Esophagus squamous epithelium (tissue), 5 donors: ENCODE measurements at regions not wholly inside any gene's neighbourhood (a gene's known extent, or its start where the extent isn't known, plus 50 kb on each side); places are given as distances from the start of the nearest gene placed in this dataset.
A peak's percentile ranks its signal among the peaks of the same experiment; 100 is the strongest.

Experiments used
- DNase-seq: peaks from one replicate; lab custom pipeline; 2025; lab: John Stamatoyannopoulos, UW
- H3K27ac ChIP-seq, 4 donors: fragments of 200-600 bp; sonication (generic); one replicate each; pipeline ENCODE4 v1.5.1; 2016 to 2019; ENCODE audit warnings: mild to moderate bottlenecking in 1 of 4
- H3K27me3 ChIP-seq, 4 donors: fragments of 200-600 bp; sonication (generic); 1 replicate in 3 of 4; 2 replicates in 1 of 4; pipeline versions ENCODE4 v1.5.1 to v1.6.0; 2017 to 2021; ENCODE audit warnings: antibody characterized with exemption in 1 of 4
- H3K36me3 ChIP-seq, 3 donors: fragments of 200-600 bp; sonication (generic); one replicate each; pipeline ENCODE4 v1.5.1; 2016 to 2019
- H3K4me1 ChIP-seq, 3 donors: fragments of 200-600 bp; sonication (generic); one replicate each; pipeline ENCODE4 v1.5.1; 2017 to 2019
- H3K4me3 ChIP-seq, 4 donors: fragments of 200-600 bp; sonication (generic); 1 replicate in 3 of 4; 2 replicates in 1 of 4; pipeline ENCODE4 v1.5.1; 2016 to 2019; ENCODE audit warnings: mild to moderate bottlenecking in 2 of 4, moderate library complexity in 1 of 4
- H3K9me3 ChIP-seq, 3 donors: fragments of 200-600 bp; sonication (generic); one replicate each; pipeline ENCODE4 v1.5.1; 2016 to 2019
- POLR2A ChIP-seq, 4 donors: fragments of 450-650 bp; IDR thresholded peaks; one replicate each; pipeline ENCODE4 v1.6.1; 2017; ENCODE audit warnings: antibody characterized with exemption in 4 of 4, mild to moderate bottlenecking in 4 of 4, moderate library complexity in 3 of 4
- WGBS, 2 donors: methylation state at CpG; one replicate each; pipeline ENCODE4 v1.1.5; 2018; 5-methylcytosine and 5-hydroxymethylcytosine counted together
- intact Hi-C: fragments of 100-400 bp; cut with DNase I; formaldehyde crosslinking; loops from one replicate; pipeline ENCODE4 v1.15.0; 2022
- TF ChIP-seq, protein P1 (sequence below), 6 experiments: fragments of 450-650 bp in 4 of 6; fragments of 200-600 bp in 2 of 6; sonication (generic) in 2 of 6; IDR thresholded peaks; one replicate each; pipeline ENCODE4 v1.5.1; 2016 to 2019; ENCODE audit warnings: antibody characterized with exemption in 6 of 6, mild to moderate bottlenecking in 4 of 6, moderate library complexity in 4 of 6
- donor health status: DM: yes; HTN: yes; CAD: no.

DNA sequence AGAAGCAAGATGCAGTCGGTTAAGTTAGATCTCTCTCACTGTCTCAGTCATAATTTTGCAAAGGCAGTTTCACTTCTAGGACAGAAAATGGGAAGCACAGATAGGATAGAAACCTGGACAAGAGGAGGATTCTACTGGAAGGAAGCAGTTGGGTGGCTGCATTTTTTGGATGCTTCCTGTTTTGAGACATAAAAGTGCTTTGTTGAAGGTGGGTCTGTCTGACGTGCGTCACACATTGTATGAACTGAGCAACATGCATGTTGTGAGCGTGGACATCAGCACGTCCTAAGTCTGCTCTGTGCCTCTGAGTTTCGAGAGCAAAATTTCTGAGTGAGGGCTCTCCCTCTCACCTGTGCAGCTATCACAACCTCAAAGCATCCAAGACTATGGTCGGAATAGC, 68.7 kb upstream of the SNX9 start:
- no peak overlapping the region for H3K4me3 ChIP-seq
- no peaks in the 10 kb centered on the region for H3K36me3 ChIP-seq
- TF ChIP-seq, protein P1, sequence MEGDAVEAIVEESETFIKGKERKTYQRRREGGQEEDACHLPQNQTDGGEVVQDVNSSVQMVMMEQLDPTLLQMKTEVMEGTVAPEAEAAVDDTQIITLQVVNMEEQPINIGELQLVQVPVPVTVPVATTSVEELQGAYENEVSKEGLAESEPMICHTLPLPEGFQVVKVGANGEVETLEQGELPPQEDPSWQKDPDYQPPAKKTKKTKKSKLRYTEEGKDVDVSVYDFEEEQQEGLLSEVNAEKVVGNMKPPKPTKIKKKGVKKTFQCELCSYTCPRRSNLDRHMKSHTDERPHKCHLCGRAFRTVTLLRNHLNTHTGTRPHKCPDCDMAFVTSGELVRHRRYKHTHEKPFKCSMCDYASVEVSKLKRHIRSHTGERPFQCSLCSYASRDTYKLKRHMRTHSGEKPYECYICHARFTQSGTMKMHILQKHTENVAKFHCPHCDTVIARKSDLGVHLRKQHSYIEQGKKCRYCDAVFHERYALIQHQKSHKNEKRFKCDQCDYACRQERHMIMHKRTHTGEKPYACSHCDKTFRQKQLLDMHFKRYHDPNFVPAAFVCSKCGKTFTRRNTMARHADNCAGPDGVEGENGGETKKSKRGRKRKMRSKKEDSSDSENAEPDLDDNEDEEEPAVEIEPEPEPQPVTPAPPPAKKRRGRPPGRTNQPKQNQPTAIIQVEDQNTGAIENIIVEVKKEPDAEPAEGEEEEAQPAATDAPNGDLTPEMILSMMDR (IDR thresholded peaks at IDR 0.05), result no peak
- TF ChIP-seq POLR2A (IDR thresholded peaks at IDR 0.05), result no peak
- peaks cover 0 to 8% (median 0%) of the 10 kb centered on the region in 3 donors for H3K9me3 ChIP-seq
- peaks cover 0 to 19% (median 12%) of the 10 kb centered on the region in 3 donors for H3K4me1 ChIP-seq
- no peak overlapping the region for H3K27ac ChIP-seq
- 89 to 91% methylated on average over 7 of the region's 7 CpGs for WGBS, 2 donors
- peaks cover 0 to 24% (median 0%) of the 10 kb centered on the region in 4 donors for H3K27me3 ChIP-seq
- intact Hi-C loops, result loop anchor here (10.0 kb wide), 1 partner anchor 70 kb away; the partner anchor contains the start of gene SNX9
- no peak for DNase-seq

DNA sequence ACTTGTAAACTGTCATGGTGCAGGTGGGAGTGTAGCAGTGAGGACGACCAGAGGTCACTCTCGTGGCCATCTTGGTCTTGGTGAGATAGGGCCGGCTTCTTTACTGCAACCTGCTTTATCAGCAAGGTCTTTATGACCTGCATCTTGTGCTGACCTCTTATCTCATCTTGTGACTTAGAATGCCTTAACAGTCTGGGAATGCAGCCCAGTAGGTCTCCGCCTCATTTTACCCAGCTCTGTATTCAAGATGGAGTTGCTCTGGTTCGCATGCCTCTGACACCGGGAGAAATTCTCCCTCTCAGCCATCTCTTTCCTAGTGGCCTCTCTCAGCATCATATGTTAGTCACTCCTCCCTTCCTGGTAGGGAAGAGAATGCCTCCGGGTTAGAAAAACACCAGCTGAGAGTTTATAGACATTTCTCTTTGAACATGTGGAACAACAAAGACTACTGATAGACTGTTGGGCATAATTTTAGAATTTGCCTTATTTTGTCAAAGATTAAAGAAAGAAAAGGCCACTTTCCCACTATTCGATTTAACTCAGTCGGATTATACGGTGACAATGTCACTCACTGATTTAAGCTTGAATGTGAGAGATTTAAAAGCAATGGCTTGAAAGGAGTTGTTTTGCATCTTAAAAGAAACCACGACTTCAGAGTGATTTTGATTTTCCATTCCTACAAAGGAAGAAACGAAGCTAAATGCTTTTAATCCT, 67.9 kb upstream of the SNX9 start:
- Histone ChIP-seq H3K36me3 (no peaks in the 10 kb centered on the region), H3K4me1 (peaks cover under 1 to 20% (median 12%) of the 10 kb centered on the region in 3 donors), H3K27me3 (peaks cover 0 to 24% (median 0%) of the 10 kb centered on the region in 4 donors), H3K4me3 (no peak overlapping the region), H3K27ac (no peak overlapping the region), H3K9me3 (peaks cover 0 to 8% (median 0%) of the 10 kb centered on the region in 3 donors)
- TF ChIP-seq, protein P1 (IDR thresholded peaks at IDR 0.05), result no peak
- TF ChIP-seq POLR2A (IDR thresholded peaks at IDR 0.05), result no peak
- intact Hi-C loops, result loop anchor here (5.0 to 10.0 kb wide), 2 partner anchors 70 to 112 kb away; partner anchors contain the start of gene SNX9
- DNase-seq, result no peak
- WGBS, 2 donors, result 78 to 85% methylated on average over 11 to 12 of the region's 12 CpGs

DNA sequence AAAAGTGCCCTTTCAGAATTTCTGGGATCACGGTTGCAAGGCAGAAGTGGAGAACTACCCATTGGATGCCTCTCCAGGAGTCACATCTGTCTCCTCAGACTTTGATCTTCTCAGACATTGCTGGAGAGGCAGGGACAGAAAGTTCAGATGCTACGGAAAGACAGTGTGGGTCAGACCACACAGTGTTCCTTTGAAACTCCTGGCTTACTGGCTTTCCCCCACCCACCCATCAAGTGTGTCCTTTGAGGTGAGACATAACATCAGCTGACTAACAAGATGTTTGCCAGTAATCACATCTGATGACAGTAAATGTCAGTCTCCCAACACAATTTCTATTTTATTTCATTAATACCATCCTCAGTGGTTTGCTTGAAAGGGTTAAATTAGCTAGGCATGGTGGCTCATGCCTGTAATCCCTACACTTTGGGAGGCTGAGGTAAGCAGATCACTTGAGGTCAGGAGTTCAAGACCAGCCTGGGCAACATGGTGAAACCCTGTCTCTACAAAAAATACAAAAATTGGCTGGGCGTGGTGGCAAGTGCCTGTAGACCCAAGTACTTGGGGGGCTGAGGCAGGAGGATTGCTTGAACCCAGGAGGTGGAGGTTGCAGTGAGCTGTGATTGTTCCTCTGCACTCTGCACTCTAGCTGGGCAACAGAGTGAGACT, 67.2 kb upstream of the SNX9 start:
- 77 to 79% methylated on average over 3 of the region's 3 CpGs for WGBS, 2 donors
- no peak for DNase-seq
- Histone ChIP-seq H3K9me3 (peaks cover 0 to 8% (median 0%) of the 10 kb centered on the region in 3 donors), H3K36me3 (no peaks in the 10 kb centered on the region), H3K27ac (no peak overlapping the region), H3K4me1 (peaks cover 6 to 27% (median 18%) of the 10 kb centered on the region in 3 donors), H3K27me3 (peaks cover 0 to 24% (median 0%) of the 10 kb centered on the region in 4 donors), H3K4me3 (no peak overlapping the region)
- no peak for TF ChIP-seq POLR2A (IDR thresholded peaks at IDR 0.05)
- TF ChIP-seq, protein P1 (IDR thresholded peaks at IDR 0.05), result no peak
- intact Hi-C loops, result loop anchor here (5.0 to 10.0 kb wide), 2 partner anchors 69 to 111 kb away; partner anchors contain the start of gene SNX9

DNA sequence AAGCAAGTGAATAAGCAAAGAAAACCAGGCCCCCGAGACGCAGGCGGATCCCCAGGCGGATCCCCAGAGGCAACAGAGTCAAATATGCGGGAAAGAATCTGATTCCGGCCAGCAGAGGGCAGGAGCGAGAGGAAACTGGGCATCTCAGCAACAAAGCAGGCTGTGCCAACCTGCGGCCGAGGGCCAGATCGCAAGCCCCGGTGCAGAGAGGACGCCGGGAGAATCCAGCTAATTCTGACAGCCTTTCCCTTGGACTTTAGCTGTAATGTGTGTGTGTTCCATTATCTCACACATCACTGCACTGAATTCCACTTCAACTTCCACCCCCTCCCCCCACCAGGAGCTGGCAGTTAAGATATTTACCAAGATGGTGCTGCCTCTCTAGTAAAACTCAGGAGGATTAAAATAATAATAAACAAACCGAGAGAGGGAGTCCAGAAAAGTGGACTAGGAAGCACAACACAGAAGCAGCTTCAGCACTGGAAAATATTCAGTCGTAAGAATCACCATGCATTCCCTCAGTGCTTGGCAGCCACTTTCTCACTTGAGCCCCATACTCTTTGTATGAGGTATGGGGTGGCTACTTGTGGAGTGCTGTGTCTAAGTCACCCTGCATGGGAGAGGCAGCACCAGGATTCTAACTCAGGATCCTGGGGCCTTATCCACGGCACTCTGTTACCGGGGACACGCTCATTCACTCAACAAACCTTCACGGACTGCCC, 66.2 kb upstream of the SNX9 start:
- peak; percentile 26 for DNase-seq
- Histone ChIP-seq H3K27ac (peak overlapping the region in 3 of 4 donors; percentile 48 to 52 (median 50)), H3K36me3 (no peaks in the 10 kb centered on the region), H3K4me1 (peaks cover 6 to 37% (median 22%) of the 10 kb centered on the region in 3 donors), H3K9me3 (peaks cover 0 to 8% (median 0%) of the 10 kb centered on the region in 3 donors), H3K27me3 (peaks cover 0 to 24% (median 0%) of the 10 kb centered on the region in 4 donors), H3K4me3 (peak overlapping the region in 1 of 4 donors; percentile 37)
- WGBS, 2 donors, result 17 to 30% methylated on average over 10 to 15 of the region's 19 CpGs
- TF ChIP-seq, protein P1 (IDR thresholded peaks at IDR 0.05), result peak; percentile 80 to 89 (median 84)
- no peak for TF ChIP-seq POLR2A (IDR thresholded peaks at IDR 0.05)
- intact Hi-C loops, result loop anchor here (5.0 to 10.0 kb wide), 2 partner anchors 68 to 110 kb away; partner anchors contain the start of gene SNX9
